HUES6 (cell line): ENCODE measurements at regions not wholly inside any gene's neighbourhood (a gene's known extent, or its start where the extent isn't known, plus 50 kb on each side); places are given as distances from the start of the nearest gene placed in this dataset.
"Not testable (repeated sequence)": the region's sequence is repeated elsewhere in the genome, so short reads cannot be mapped to it uniquely, and the experiment has no call there.

Source experiments
- H3K27ac ChIP-seq: 2 replicates; pipeline ENCODE4 v1.7.0; 2013; ENCODE audit warnings: low read depth, mild to moderate bottlenecking, low read length, inconsistent platforms
- H3K27me3 ChIP-seq: 2 replicates; pipeline ENCODE4 v1.6.1; 2013; ENCODE audit warnings: low read length; ENCODE audit not compliant: control insufficient read depth, insufficient read depth
- H3K36me3 ChIP-seq: 2 replicates; pipeline ENCODE4 v1.6.1; 2013; ENCODE audit warnings: low read length; ENCODE audit not compliant: control insufficient read depth, insufficient read depth
- H3K4me1 ChIP-seq: 2 replicates; pipeline ENCODE4 v1.6.1; 2013; ENCODE audit warnings: low read length; ENCODE audit not compliant: control insufficient read depth, insufficient read depth
- H3K4me3 ChIP-seq: 2 replicates; pipeline ENCODE4 v1.5.1; 2013; ENCODE audit warnings: low read depth, low read length
- H3K9ac ChIP-seq: one replicate; pipeline ENCODE4 v1.6.1; 2013; ENCODE audit warnings: mild to moderate bottlenecking, low read length
- H3K9me3 ChIP-seq: 2 replicates; pipeline ENCODE4 v1.6.1; 2013; ENCODE audit warnings: low read depth, low read length; ENCODE audit not compliant: control insufficient read depth, insufficient read depth

DNA sequence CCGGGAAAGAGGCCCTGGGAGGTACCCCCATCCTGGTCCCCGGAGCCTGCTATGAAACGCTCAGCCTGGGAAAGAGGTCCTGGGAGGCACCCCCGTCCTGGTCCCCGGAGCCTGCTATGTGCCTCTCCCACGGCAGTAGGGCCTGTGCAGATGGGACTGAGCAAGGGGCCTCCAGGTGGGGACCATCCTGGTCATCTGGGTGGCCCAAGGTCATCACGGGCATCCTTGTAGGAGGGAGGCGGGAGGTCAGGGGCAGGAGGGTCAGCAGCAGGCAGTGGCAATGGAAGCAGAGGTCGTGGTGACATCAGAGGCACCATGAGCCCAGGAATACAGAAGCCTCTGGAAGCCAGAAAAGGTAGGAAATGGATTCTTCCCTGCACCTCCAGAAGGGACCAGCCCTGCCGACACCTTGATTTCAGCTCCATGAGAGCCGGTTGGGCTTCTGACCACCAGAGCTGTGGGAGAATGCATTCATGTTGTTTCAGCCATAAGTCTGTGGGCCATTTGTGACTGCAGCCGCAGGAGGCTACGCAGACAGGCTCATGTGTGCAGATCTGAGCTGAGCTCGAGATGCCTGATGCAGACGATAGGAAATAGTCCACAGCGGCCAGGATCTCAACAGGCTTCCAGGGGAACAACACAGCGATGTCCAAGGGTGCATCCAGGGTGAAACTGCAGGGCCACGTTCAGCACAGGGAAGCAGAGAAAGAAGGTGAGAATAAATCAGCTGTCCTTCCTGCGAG lies 190.7 kb downstream of the LAT start:
- H3K9me3 ChIP-seq, result peaks cover 10% of the 10 kb centered on the region

DNA sequence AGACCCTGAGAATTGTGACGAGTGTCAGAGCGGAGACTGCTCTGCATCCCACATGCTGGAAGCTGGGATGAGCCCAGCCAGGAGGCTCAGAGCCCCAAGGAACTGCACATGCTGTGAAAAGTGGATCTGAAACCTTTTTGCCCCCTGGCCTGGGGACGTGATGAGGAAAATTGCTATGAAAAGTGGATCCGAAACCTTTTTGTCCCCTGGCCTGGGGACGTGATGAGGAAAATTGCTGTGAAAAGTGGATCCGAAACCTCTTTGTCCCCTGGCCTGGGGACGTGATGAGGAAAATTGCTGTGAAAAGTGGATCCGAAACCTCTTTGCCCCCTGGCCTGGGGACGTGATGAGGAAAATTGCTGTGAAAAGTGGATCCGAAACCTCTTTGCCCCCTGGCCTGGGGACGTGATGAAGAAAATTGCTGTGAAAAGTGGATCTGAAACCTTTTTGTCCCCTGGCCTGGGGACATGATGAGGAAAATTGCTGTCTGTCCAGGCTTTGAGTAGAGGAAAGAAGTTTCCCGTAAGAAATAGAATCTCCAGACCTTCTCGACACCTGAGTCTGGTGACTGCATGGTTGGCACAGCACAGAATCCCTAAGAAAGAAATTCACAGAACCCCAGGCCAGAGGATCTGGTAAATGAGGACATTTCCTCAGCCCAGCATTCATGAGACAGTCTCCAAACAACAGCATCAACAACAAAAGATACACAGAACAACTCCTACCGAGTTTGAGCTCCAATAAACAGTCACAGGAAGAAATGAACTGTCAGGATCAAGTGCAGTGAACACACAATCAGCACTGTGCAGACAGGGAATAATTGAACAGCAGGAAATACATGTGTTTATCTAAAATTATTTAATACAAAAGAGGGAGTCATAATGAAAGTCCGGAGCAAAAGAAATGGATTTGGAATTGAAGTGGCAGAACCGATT lies 188.8 kb downstream of the LAT start:
- H3K27me3 ChIP-seq, H3K27ac ChIP-seq, H3K36me3 ChIP-seq, H3K4me1 ChIP-seq, H3K4me3 ChIP-seq, H3K9ac ChIP-seq: not testable (repeated sequence)
- H3K9me3 ChIP-seq, result peaks cover 10% of the 10 kb centered on the region

More for the DNA sequence above, 190.7 kb downstream of the LAT start:
- H3K36me3 ChIP-seq, H3K4me3 ChIP-seq, H3K27me3 ChIP-seq, H3K4me1 ChIP-seq, H3K27ac ChIP-seq, H3K9ac ChIP-seq: not testable (repeated sequence)

GRCh38 chr16:29172098-29172724 lies 187.4 kb downstream of the LAT start:
- not testable (repeated sequence) for H3K9ac ChIP-seq, H3K36me3 ChIP-seq, H3K27me3 ChIP-seq, H3K27ac ChIP-seq, H3K4me3 ChIP-seq, H3K4me1 ChIP-seq
- H3K9me3 ChIP-seq, result peaks cover 10% of the 10 kb centered on the region

GRCh38 chr16:29171296-29171695 lies 186.4 kb downstream of the LAT start:
- H3K9ac ChIP-seq, result not testable (repeated sequence)

GRCh38 chr16:29170393-29171119 lies 185.7 kb downstream of the LAT start:
- H3K27ac ChIP-seq, H3K36me3 ChIP-seq, H3K27me3 ChIP-seq, H3K4me1 ChIP-seq, H3K4me3 ChIP-seq, H3K9ac ChIP-seq: not testable (repeated sequence)
- peaks cover 10% of the 10 kb centered on the region for H3K9me3 ChIP-seq

More at GRCh38 chr16:29171296-29171695, 186.4 kb downstream of the LAT start:
- H3K4me3 ChIP-seq, H3K27me3 ChIP-seq, H3K27ac ChIP-seq, H3K36me3 ChIP-seq, H3K4me1 ChIP-seq: not testable (repeated sequence)
- peaks cover 10% of the 10 kb centered on the region for H3K9me3 ChIP-seq

DNA sequence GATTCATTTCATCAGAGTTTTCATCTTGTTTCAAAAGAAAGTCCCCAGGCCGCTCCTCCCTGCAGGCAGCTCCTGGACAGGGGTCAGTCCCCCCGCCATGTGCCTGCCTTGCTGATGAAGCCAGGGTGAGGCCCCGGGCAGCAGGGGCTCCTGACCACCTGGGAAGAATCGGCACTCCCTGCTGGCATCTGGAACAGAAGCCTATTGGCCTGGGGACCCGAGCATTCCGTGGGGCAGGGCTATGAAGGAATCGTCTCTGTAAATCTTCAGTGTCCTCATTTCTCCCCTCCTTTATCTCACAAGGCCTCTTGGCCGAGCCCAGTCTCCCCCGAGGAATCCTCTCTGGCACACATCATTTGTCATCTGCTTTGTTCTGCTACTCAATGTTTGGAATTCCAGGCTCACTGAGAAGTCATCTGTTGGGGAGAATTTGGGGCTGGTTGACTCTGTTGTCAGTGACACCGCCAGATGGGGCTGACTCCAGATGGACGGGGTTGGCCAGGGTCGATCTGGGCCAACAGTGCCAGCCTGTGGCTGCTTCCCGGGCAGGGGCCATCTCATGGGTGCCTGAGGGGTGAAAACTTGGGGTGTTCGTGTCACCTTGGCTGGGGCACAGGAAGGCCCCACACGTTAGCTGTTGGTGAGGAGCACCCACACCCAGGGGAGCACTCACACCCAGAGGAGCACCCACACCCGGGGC lies 184.6 kb downstream of the LAT start:
- H3K27ac ChIP-seq, H3K9ac ChIP-seq, H3K36me3 ChIP-seq, H3K4me3 ChIP-seq, H3K27me3 ChIP-seq, H3K4me1 ChIP-seq: not testable (repeated sequence)
- H3K9me3 ChIP-seq, result peaks cover 10% of the 10 kb centered on the region

DNA sequence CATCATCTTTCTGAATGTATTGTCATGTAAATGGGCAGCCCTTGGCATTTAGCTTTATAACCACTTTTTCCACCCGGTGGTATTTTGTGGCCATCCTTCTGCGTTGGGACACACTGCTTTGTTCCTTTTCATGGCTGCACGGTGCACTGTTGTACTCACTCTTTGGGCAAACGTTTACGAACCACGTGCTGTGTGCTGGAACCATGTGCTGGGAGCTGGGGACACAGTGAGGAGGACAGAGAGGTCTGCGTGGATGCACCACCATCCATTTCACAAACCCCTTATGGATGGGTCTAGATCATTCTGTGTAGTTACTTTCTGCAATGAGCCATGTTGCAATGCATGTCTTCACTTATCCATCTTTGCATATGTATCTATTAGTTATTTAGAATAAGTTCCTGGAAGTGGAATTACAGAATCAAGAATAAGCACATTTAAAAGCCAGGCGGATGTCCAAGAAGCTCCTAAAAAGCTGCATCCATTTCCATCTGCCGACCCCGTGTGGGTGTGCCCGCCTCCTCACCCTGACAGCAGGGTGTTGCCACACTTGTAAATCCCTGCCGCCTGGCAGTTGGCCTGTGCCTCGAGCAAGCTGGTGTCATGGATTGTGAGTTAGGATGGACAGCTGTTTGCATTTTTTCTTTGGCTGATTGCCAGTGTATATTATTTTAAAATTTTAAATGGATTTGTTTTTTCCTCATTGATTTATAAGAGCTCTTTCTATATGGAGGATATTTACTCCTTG lies 183.8 kb downstream of the LAT start:
- H3K4me1 ChIP-seq, H3K4me3 ChIP-seq, H3K27ac ChIP-seq, H3K36me3 ChIP-seq, H3K27me3 ChIP-seq, H3K9ac ChIP-seq: not testable (repeated sequence)
- peaks cover 10% of the 10 kb centered on the region for H3K9me3 ChIP-seq

- H3K9me3 ChIP-seq, H3K4me1 ChIP-seq, H3K27ac ChIP-seq, H3K9ac ChIP-seq, H3K27me3 ChIP-seq, H3K36me3 ChIP-seq, H3K4me3 ChIP-seq: not testable (repeated sequence)
Observed at GRCh38 chr16:29164442-29165089, 179.7 kb downstream of the LAT start.

GRCh38 chr16:29160171-29160570 lies 175.3 kb downstream of the LAT start:
- peaks cover 21% of the 10 kb centered on the region for H3K4me1 ChIP-seq
- not testable (repeated sequence) for H3K9me3 ChIP-seq, H3K27ac ChIP-seq, H3K27me3 ChIP-seq, H3K4me3 ChIP-seq, H3K36me3 ChIP-seq, H3K9ac ChIP-seq
